K562 (cell line): ENCODE measurements at regions not wholly inside any gene's neighbourhood (a gene's known extent, or its start where the extent isn't known, plus 50 kb on each side); places are given as distances from the start of the nearest gene placed in this dataset.

Source experiments
- ATAC-seq: fragments of 200-7000 bp; cut with Tn5 transposase; 3 replicates; pipeline ENCODE4 v1.9.1; 2020; ENCODE audit warnings: moderate library complexity
- BruUV-seq: library from RNA; stranded (reverse); fragments of 400-500 nt; replicated peaks from 2 replicates; lab custom pipeline; 2021; lab: Mats Ljungman, UMichigan
- CTCF ChIA-PET: fragments of 300-600 bp; formaldehyde crosslinking; extraction: SDS; loops from one replicate; lab custom pipeline; 2021; ENCODE audit warnings: low intra/inter-chr PET ratio; lab: Yijun Ruan, JAX
- POLR2A ChIA-PET: fragments of 300-600, 350-650 bp; sonication (Branson Sonifier 250); formaldehyde crosslinking; extraction: SDS; loops from one replicate; lab custom pipeline; 2021; ENCODE audit warnings: antibody characterized with exemption, inconsistent platforms; lab: Yijun Ruan, JAX
- DNase-seq, 4 experiments: peaks; one replicate each; pipeline versions ENCODE4 v3.0.0 to v3.0.0-alpha.2; 2011 to 2018; ENCODE audit warnings: low spot score in 3 of 4, mixed read lengths in 3 of 4; ENCODE audit errors: extremely low read depth in 1 of 4
- FAIRE-seq: peaks from 2 replicates; lab custom pipeline; 2011; peaks lifted over from hg19 to GRCh38; lab: Jason Lieb, UNC
- H2AFZ ChIP-seq: 2 replicates; pipeline ENCODE4 v1.6.0; 2011; ENCODE audit warnings: low read depth, low read length, control low read depth, inconsistent platforms
- H3K27ac ChIP-seq: fragments of 200-600 bp; 3 replicates; pipeline ENCODE4 v1.8.0; 2011; ENCODE audit warnings: low read depth, mild to moderate bottlenecking, control low read depth, inconsistent platforms, low read length, moderate library complexity, mixed read lengths; ENCODE audit errors: extremely low read depth
- H3K27me3 ChIP-seq, 2 experiments: fragments of 300-600 bp in 1 of 2; 2 replicates in 1 of 2; 3 replicates in 1 of 2; pipeline versions ENCODE4 v1.6.0 to v1.8.0; 2011; ENCODE audit warnings: inconsistent platforms in 2 of 2, low read length in 2 of 2, mild to moderate bottlenecking in 1 of 2, mixed read lengths in 1 of 2, moderate library complexity in 1 of 2; ENCODE audit not compliant: control insufficient read depth in 2 of 2, insufficient read depth in 2 of 2
- H3K36me3 ChIP-seq: fragments of 300-600 bp; 3 replicates; pipeline ENCODE4 v1.8.0; 2011; ENCODE audit warnings: mild to moderate bottlenecking, low read length, inconsistent platforms; ENCODE audit not compliant: control insufficient read depth, insufficient read depth
- H3K4me1 ChIP-seq, 2 experiments: fragments of 200-600 bp in 1 of 2; replicated peaks in 1 of 2; 2 replicates in 1 of 2; 3 replicates in 1 of 2; pipeline versions ENCODE4 v1.5.1 to v1.8.0; 2011; ENCODE audit warnings: inconsistent platforms in 2 of 2, low read length in 2 of 2, mild to moderate bottlenecking in 1 of 2, mixed read lengths in 1 of 2, moderate library complexity in 1 of 2; ENCODE audit not compliant: control insufficient read depth in 2 of 2, insufficient read depth in 2 of 2
- H3K4me2 ChIP-seq: 2 replicates; pipeline ENCODE4 v1.6.1; 2011; ENCODE audit warnings: low read length, control low read depth, inconsistent platforms, mixed read lengths; ENCODE audit not compliant: insufficient read depth
- H3K4me3 ChIP-seq: fragments of 200-600 bp; sonication (generic), shearing (Covaris generic); 2 replicates; pipeline ENCODE4 v1.5.1; 2016; ENCODE audit warnings: control low read depth, inconsistent platforms
- H3K79me2 ChIP-seq: fragments of 200-600 bp; 3 replicates; pipeline ENCODE4 v1.8.0; 2011; ENCODE audit warnings: low read length, inconsistent platforms; ENCODE audit not compliant: control insufficient read depth, insufficient read depth
- H3K9ac ChIP-seq, 2 experiments: 2 replicates each; pipeline versions ENCODE4 v1.6.0 to v1.6.1; 2011; ENCODE audit warnings: low read depth in 2 of 2, low read length in 2 of 2, control low read depth in 1 of 2, inconsistent platforms in 1 of 2, mild to moderate bottlenecking in 1 of 2, mixed read lengths in 1 of 2; ENCODE audit not compliant: insufficient read depth in 1 of 2
- H3K9me1 ChIP-seq: one replicate; pipeline ENCODE4 v1.6.0; 2011; ENCODE audit warnings: inconsistent platforms, mild to moderate bottlenecking, low read length, moderate library complexity; ENCODE audit not compliant: control insufficient read depth, insufficient read depth
- H3K9me3 ChIP-seq: replicated peaks from 2 replicates; pipeline ENCODE4 v1.5.1; 2011; ENCODE audit warnings: low read depth, low read length, inconsistent platforms; ENCODE audit not compliant: control insufficient read depth, insufficient read depth
- H4K20me1 ChIP-seq: replicated peaks from 2 replicates; pipeline ENCODE4 v1.6.1; 2011; ENCODE audit warnings: low read length, inconsistent platforms, mixed read lengths; ENCODE audit not compliant: control insufficient read depth, insufficient read depth
- BCL6 ChIP-seq: fragments of 250-450 bp; sonication (Bioruptor Pico); IDR thresholded peaks from 2 replicates; pipeline ENCODE4 v1.4.0; 2020
- CBX5 ChIP-seq: IDR thresholded peaks from 2 replicates; pipeline ENCODE4 v1.6.1; 2014; ENCODE audit warnings: low read depth, borderline replicate concordance
- EP400 ChIP-seq: fragments of 450-650 bp; IDR thresholded peaks from 2 replicates; pipeline ENCODE4 v1.6.1; 2017; ENCODE audit warnings: antibody characterized with exemption, mild to moderate bottlenecking, moderate library complexity
- GTF2F1 ChIP-seq: IDR thresholded peaks from 2 replicates; pipeline ENCODE4 v1.6.1; 2011; ENCODE audit warnings: low read depth, low read length, improper control_type of control experiment
- KAT8 ChIP-seq: fragments of 450-650 bp; IDR thresholded peaks from 2 replicates; pipeline ENCODE4 v1.6.1; 2016; ENCODE audit warnings: low read depth, mild to moderate bottlenecking
- MLLT1 ChIP-seq, 2 experiments: fragments of 450-650 bp; IDR thresholded peaks; 2 replicates each; pipeline ENCODE4 v1.6.1; 2016
- NFIX ChIP-seq: fragments of 250-450 bp; sonication (Bioruptor Pico); IDR thresholded peaks from 2 replicates; pipeline ENCODE4 v1.4.0; 2020; ENCODE audit warnings: low read depth, mild to moderate bottlenecking, moderate library complexity
- NR2F6 ChIP-seq: fragments of 450-650 bp; formaldehyde crosslinking; IDR thresholded peaks from 2 replicates; pipeline ENCODE4 v1.4.0; 2020; ENCODE audit warnings: mild to moderate bottlenecking
- POLR3A ChIP-seq: IDR thresholded peaks from 2 replicates; pipeline ENCODE4 v1.6.1; 2011; ENCODE audit warnings: borderline replicate concordance, mild to moderate bottlenecking, moderate library complexity; ENCODE audit not compliant: insufficient read length, insufficient read depth; ENCODE audit errors: extremely low read depth
- RBM14 ChIP-seq: fragments of 200-400 bp; formaldehyde crosslinking; IDR thresholded peaks from 2 replicates; pipeline ENCODE4 v1.6.1; 2018; ENCODE audit warnings: low read depth, mild to moderate bottlenecking, low read length, moderate library complexity, borderline replicate concordance; ENCODE audit not compliant: insufficient read depth
- RBM39 ChIP-seq: fragments of 200-400 bp; formaldehyde crosslinking; optimal IDR thresholded peaks from 2 replicates; pipeline ENCODE3; 2018; ENCODE audit warnings: low read depth, low read length
- RUNX1 ChIP-seq: sonication (generic); IDR thresholded peaks from 2 replicates; pipeline ENCODE4 v1.6.1; 2016; ENCODE audit warnings: antibody characterized with exemption, low read depth
- SLC30A9 ChIP-seq: fragments of 250-450 bp; sonication (Bioruptor Pico); IDR thresholded peaks from 2 replicates; pipeline ENCODE4 v1.8.0; 2022; ENCODE audit warnings: mild to moderate bottlenecking, moderate library complexity
- SRF ChIP-seq, 2 experiments: fragments of 250-450, 450-650 bp in 1 of 2; sonication (Bioruptor Pico) in 1 of 2; sonication (generic) in 1 of 2; formaldehyde crosslinking; IDR thresholded peaks; 2 replicates each; pipeline versions ENCODE4 v1.5.0 to v1.5.1; 2020 to 2022; ENCODE audit warnings: mild to moderate bottlenecking in 1 of 2, missing genetic modification reagents in 1 of 2
- WGBS: fragments of 100-300 bp; shearing (Covaris generic); methylation state at CpG from one replicate; pipeline ENCODE4 v1.1.6; 2016; ENCODE audit warnings: low coverage, mixed read lengths; ENCODE audit not compliant: insufficient coverage; ENCODE audit errors: missing lambda C conversion rate; 5-methylcytosine and 5-hydroxymethylcytosine counted together
- in situ Hi-C: fragments of 300-500 bp; cut with MboI; formaldehyde crosslinking; loops from 4 replicates; pipeline ENCODE4 v1.15.0; 2018; ENCODE audit warnings: inconsistent platforms, mixed read lengths
- intact Hi-C: fragments of 100-400 bp; cut with micrococcal nuclease; formaldehyde crosslinking; loops from 2 replicates; pipeline ENCODE4 v1.14.2; 2022

- no peak overlapping the region for H3K27ac ChIP-seq
- TF ChIP-seq POLR3A (no peak), SLC30A9 (no peak), NFIX (CRISPR knock-in tag) (no peak), GTF2F1 (no peak), RBM14 (no peak), MLLT1 (IDR thresholded peaks at IDR 0.05) (no peak), RUNX1 (no peak), EP400 (no peak), SRF (CRISPR knock-in tag; IDR thresholded peaks at IDR 0.05) (no peak), NR2F6 (no peak), CBX5 (no peak), BCL6 (CRISPR knock-in tag) (no peak), KAT8 (no peak), RBM39 (no peak)
- TF ChIP-seq, all 486 proteins: peak for 0
- Histone ChIP-seq H3K9ac (no peak overlapping the region), H3K4me2 (no peak overlapping the region), H4K20me1 (no peaks in the 10 kb centered on the region), H3K4me1 (no peaks in the 10 kb centered on the region), H2AFZ (no peak overlapping the region), H3K9me3 (no peaks in the 10 kb centered on the region), H3K79me2 (no peaks in the 10 kb centered on the region), H3K27me3 (no peaks in the 10 kb centered on the region), H3K9me1 (no peaks in the 10 kb centered on the region), H3K4me3 (no peak overlapping the region), H3K36me3 (no peaks in the 10 kb centered on the region)
- in situ Hi-C loops = no loop called here
- no TSS peak for BruUV-seq
- intact Hi-C loops = no loop called here
- ChIA-PET CTCF (no interaction called here), POLR2A (no interaction called here)
- FAIRE-seq (no peak), DNase-seq (no peak), ATAC-seq (no peak)
- 0% methylated on average over 1 of the region's 1 CpG for WGBS
These were observed 657.2 kb upstream of the PHF14 start for GRCh38 chr7:10316488-10316887.
